Fibroblast of pulmonary artery (primary cell): ENCODE measurements at regions not wholly inside any gene's neighbourhood (a gene's known extent, or its start where the extent isn't known, plus 50 kb on each side); places are given as distances from the start of the nearest gene placed in this dataset.

Experiments used
- DNase-seq: peaks from one replicate; pipeline ENCODE4 v3.0.0-alpha.2; 2010; ENCODE audit warnings: low read depth
- H3K4me3 ChIP-seq: replicated peaks from 2 replicates; pipeline ENCODE4 v1.5.1; 2011; ENCODE audit warnings: low read depth, mild to moderate bottlenecking, control low read depth, low read length, moderate library complexity
- TF ChIP-seq, protein P1 (sequence below): IDR thresholded peaks from 2 replicates; pipeline ENCODE4 v1.5.1; 2011; ENCODE audit warnings: mild to moderate bottlenecking, control low read depth, low read length, inconsistent platforms; ENCODE audit errors: missing control alignments

DNA sequence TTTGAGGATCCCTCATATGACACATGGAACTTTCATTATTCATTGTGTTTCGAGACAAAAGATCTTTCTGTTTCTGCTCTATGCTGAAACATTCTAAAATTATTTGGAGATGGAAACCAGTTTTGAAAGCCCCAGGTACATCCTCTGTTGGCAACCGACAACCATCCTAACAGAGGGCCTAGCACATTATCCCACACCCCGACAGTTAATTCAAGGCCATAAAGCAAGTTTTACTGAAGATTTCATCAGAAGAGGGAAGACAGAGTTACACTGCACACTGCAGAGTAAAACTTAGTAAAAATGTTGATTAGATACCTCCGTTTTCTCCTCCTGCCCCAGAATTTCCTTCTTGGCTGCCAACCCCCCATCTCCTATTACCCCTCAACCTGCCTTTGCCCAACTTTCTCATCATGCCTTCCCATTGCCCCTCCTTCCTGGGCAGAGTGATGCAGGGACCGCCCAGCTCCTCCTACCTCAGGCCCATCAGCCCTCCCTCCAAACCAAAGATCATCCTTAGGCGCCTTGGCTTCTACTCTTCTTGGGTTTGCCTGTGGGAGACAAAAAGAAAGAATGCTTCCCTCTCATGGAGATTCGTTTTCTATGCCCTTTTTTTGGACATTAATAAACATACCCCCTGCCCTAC lies 52.9 kb upstream of the CITED4 start:
- no peak for DNase-seq
- TF ChIP-seq, protein P1, sequence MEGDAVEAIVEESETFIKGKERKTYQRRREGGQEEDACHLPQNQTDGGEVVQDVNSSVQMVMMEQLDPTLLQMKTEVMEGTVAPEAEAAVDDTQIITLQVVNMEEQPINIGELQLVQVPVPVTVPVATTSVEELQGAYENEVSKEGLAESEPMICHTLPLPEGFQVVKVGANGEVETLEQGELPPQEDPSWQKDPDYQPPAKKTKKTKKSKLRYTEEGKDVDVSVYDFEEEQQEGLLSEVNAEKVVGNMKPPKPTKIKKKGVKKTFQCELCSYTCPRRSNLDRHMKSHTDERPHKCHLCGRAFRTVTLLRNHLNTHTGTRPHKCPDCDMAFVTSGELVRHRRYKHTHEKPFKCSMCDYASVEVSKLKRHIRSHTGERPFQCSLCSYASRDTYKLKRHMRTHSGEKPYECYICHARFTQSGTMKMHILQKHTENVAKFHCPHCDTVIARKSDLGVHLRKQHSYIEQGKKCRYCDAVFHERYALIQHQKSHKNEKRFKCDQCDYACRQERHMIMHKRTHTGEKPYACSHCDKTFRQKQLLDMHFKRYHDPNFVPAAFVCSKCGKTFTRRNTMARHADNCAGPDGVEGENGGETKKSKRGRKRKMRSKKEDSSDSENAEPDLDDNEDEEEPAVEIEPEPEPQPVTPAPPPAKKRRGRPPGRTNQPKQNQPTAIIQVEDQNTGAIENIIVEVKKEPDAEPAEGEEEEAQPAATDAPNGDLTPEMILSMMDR = no peak
- H3K4me3 ChIP-seq = no peak overlapping the region

DNA sequence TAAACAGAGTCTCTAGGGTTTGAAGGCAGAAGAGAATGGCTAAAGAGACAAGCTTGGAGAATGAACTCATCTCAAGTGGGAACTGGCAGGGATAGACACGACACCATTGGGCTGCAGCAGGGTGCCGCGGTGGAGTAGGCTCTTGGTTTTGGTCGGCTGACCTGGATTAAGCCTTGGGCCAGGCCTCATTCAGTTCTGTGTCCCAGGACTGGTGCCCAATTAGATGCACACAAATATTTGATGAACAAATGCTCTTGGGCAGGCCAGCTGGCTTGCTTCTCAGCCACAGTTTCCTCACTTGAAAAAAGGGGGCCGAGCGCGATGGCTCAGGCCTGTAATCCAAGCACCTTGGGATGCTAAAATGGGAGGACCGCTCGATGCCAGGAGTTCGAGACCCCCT lies 53.4 kb upstream of the CITED4 start:
- TF ChIP-seq, protein P1 = no peak
- H3K4me3 ChIP-seq = no peak overlapping the region
- no peak for DNase-seq

DNA sequence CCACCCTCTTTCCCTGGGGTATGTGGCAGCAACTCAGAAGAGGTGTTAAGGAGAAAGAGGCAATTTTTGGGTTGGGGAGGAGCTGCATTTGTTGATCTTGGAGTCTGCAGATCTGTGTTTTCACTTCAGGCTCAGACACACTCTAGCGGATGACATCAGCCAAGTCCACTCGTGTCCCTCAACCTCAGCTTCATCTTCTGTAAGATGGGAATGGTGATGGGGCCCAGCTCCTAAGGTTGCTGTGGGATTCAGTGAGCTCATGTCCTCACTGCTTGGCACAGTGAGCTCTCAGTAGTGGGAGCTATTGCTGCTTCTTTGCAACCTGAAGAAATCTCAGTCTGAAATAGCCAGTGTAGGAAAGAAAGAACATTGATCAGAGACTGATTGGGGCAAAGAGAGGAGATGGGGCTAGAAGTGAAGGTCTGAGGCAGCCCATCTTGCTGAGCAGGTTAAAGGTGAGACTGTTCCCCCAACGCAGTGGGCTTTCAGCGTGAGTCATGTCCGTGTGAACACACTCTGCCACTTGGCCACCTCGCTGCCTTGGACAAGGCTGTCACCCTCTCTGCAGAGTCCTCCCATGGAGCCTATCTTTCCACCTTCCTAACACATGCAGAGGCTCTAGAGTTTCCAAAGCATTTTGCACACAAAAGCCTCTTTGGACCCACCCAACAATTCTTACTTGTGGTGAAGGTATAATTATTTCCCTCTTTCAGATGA lies 56.0 kb upstream of the CITED4 start:
- H3K4me3 ChIP-seq = no peak overlapping the region
- DNase-seq = no peak
- TF ChIP-seq, protein P1 = no peak

DNA sequence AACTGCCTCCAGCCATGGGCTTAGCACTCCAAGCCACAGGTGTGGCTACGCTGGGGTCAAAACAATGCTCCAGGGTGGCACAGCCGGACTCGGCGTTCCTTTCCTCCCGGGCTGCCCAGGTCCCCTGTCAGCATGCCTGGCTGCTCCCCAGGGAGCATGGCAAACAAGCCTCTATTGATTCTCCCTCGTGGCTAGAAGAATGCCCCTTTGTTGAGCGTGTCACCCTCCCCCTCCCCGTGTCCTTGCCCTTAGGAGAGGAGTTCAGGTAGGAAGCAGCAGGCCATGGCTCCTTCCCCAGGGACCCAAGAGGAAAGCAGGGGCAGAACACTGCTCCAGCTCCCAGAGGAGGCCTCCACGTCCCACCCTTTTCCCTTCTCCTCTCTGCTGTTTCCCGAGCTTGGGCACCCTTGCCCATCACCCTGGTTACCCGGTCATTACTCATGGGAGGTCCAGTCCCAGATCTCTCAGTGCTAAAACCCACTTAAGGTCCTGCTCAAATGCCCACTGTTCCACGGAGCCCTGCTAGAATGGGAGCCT lies 57.4 kb upstream of the CITED4 start:
- TF ChIP-seq, protein P1 = no peak
- no peak for DNase-seq
- no peak overlapping the region for H3K4me3 ChIP-seq

DNA sequence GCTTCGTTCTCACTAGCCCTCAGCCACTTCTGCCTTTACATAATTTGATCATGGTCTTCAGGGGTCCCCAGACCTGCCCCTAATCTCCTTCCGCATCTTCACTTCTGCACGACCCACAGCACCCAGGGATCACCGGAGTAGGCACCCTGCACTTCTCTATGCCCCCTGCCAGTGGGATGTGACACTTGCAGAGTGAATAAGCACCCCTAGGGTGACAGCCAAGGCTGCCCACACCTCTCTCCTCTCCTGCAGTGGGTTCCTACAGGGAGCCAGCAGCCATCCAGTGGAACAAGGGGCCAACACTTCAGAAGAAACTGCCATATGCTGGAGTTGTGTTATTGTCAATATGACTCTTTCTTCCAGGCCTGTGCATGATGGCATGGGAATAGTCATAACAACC lies 58.0 kb upstream of the CTPS1 start:
- no peak overlapping the region for H3K4me3 ChIP-seq
- no peak for DNase-seq
- TF ChIP-seq, protein P1 = no peak

DNA sequence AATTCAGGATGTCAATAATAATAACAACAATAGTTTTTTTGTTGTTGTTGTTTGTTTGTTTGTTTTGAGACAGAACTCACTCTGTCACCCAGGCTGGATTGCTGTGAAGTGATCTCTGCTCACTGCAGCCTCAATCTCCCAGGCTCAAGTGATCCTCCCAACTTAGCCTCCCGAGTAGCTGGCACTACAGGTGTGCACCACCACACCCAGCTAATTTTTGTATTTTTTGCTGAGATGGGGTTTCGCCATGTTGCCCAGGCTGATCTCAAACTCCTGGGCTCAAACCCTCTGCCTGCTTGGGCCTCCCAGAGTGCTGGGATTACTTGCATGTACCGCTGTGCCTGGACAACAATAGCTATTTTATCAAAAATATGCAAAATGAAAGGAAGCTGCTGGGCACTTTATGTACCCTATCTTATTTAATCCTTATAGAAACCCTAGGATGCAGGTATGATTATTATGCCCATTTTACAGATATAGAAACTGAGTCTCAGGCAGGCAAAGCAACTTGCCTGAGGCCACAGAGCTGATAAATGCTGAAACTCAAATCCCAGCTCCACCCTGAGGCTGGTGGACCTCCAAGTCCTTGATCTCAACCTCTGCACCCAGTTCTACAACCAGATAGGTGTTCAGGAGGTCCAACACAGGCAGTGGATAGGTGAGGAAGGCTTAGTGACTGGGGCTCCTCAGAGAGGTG lies 57.4 kb upstream of the CTPS1 start:
- TF ChIP-seq, protein P1 = no peak
- DNase-seq = no peak
- H3K4me3 ChIP-seq = no peak overlapping the region
